ENCODE measurements at regions not wholly inside any gene's neighbourhood (a gene's known extent, or its start where the extent isn't known, plus 50 kb on each side); places are given as distances from the start of the nearest gene placed in this dataset.

- no peak for TF ChIP-seq CTCF (IDR thresholded peaks at IDR 0.05; ENCODE audit: poor library complexity, severe bottlenecking)
- TF ChIP-seq POLR2AphosphoS5 (IDR thresholded peaks at IDR 0.05), result no peak
- no peak for TF ChIP-seq EP300 (conservative IDR thresholded peaks at IDR 0.05; ENCODE audit: poor library complexity, severe bottlenecking)
- no peak for TF ChIP-seq REST (IDR thresholded peaks at IDR 0.05; ENCODE audit: borderline replicate concordance)
- no peak for TF ChIP-seq RAD21 (conservative IDR thresholded peaks at IDR 0.05)
- TF ChIP-seq EZH2 (IDR thresholded peaks at IDR 0.05; ENCODE audit: borderline replicate concordance, insufficient read depth, low read length, poor library complexity, severe bottlenecking), result no peak
- no peak for TF ChIP-seq MXI1 (conservative IDR thresholded peaks at IDR 0.05; ENCODE audit: poor library complexity, severe bottlenecking)
- TF ChIP-seq SMC3 (conservative IDR thresholded peaks at IDR 0.05; ENCODE audit: poor library complexity), result no peak
- TF ChIP-seq TAF1 (IDR thresholded peaks at IDR 0.05; ENCODE audit: low read depth), result no peak
Observed at GRCh38 chr7:35552691-35553090, 142.2 kb downstream of the HERPUD2 start.
